PC-9 (cell line): ENCODE measurements at regions not wholly inside any gene's neighbourhood (a gene's known extent, or its start where the extent isn't known, plus 50 kb on each side); places are given as distances from the start of the nearest gene placed in this dataset.

Experiments used
- BruUV-seq: library from RNA; stranded (reverse); fragments of 400-500 nt; replicated peaks from 2 replicates; lab custom pipeline; 2021; lab: Mats Ljungman, UMichigan
- CTCF ChIA-PET: fragments of 300-600 bp; sonication (Branson Sonifier 250); formaldehyde crosslinking; loops from one replicate; lab custom pipeline; 2022; ENCODE audit warnings: antibody characterized with exemption; lab: Charles Lee
- POLR2A ChIA-PET: fragments of 300-600 bp; sonication (Branson Sonifier 250); formaldehyde crosslinking; loops from one replicate; lab custom pipeline; 2022; ENCODE audit warnings: antibody characterized with exemption; ENCODE audit not compliant: unreplicated experiment; lab: Charles Lee
- DNase-seq, 2 experiments: peaks; one replicate each; pipeline versions ENCODE4 v3.0.0 to v3.0.0-alpha.2; 2015 to 2022; ENCODE audit warnings: mixed read lengths in 1 of 2
- H2AFZ ChIP-seq: fragments of 200-600 bp; sonication (generic); 2 replicates; pipeline ENCODE4 v1.8.1; 2017; ENCODE audit warnings: antibody characterized with exemption
- H3F3A ChIP-seq: fragments of 200-600 bp; sonication (generic); 2 replicates; pipeline ENCODE4 v1.8.1; 2017; ENCODE audit warnings: antibody characterized with exemption, mild to moderate bottlenecking, low read depth; ENCODE audit not compliant: insufficient read depth
- H3K27ac ChIP-seq: fragments of 200-600 bp; sonication (generic); 2 replicates; pipeline ENCODE4 v1.6.1; 2016; ENCODE audit warnings: mixed run types
- H3K27me3 ChIP-seq: fragments of 200-600 bp; sonication (generic); 2 replicates; pipeline ENCODE4 v1.6.1; 2016; ENCODE audit warnings: low read depth, mixed run types; ENCODE audit not compliant: insufficient read depth
- H3K36me3 ChIP-seq: fragments of 200-600 bp; sonication (generic); 2 replicates; pipeline ENCODE4 v1.6.1; 2016; ENCODE audit warnings: low read depth, mixed run types
- H3K4me1 ChIP-seq: fragments of 200-600 bp; sonication (generic); replicated peaks from 2 replicates; pipeline ENCODE4 v1.6.1; 2016; ENCODE audit warnings: mixed run types; ENCODE audit not compliant: insufficient read depth
- H3K4me2 ChIP-seq: fragments of 200-600 bp; sonication (generic); 2 replicates; pipeline ENCODE4 v1.6.1; 2017; ENCODE audit warnings: mixed run types
- H3K4me3 ChIP-seq: fragments of 200-600 bp; sonication (generic); 2 replicates; pipeline ENCODE4 v1.6.1; 2016; ENCODE audit warnings: mixed run types
- H3K79me2 ChIP-seq: fragments of 200-600 bp; sonication (generic); 2 replicates; pipeline ENCODE4 v1.6.1; 2017; ENCODE audit warnings: low read depth, mixed run types
- H3K9me2 ChIP-seq: fragments of 200-600 bp; sonication (generic); 2 replicates; pipeline ENCODE4 v1.8.1; 2017; ENCODE audit warnings: mild to moderate bottlenecking; ENCODE audit not compliant: insufficient read depth
- H3K9me3 ChIP-seq: fragments of 200-600 bp; sonication (generic); 2 replicates; pipeline ENCODE4 v1.8.1; 2016; ENCODE audit warnings: low read depth; ENCODE audit not compliant: insufficient read depth
- H4K20me1 ChIP-seq: fragments of 200-600 bp; sonication (generic); 2 replicates; pipeline ENCODE4 v1.8.1; 2017; ENCODE audit not compliant: insufficient read depth
- CTCF ChIP-seq: fragments of 200-600 bp; sonication (generic); conservative IDR thresholded peaks from 2 replicates; pipeline ENCODE4 v1.6.1; 2017; ENCODE audit warnings: mixed run types, antibody characterized with exemption, mild to moderate bottlenecking, moderate library complexity
- EZH2 ChIP-seq: fragments of 200-600 bp; sonication (generic); IDR thresholded peaks from 2 replicates; pipeline ENCODE4 v1.8.0; 2017; ENCODE audit warnings: antibody characterized with exemption, low read depth
- intact Hi-C: fragments of 100-400 bp; cut with micrococcal nuclease; formaldehyde crosslinking; loops from one replicate; pipeline ENCODE4 v1.10.0; 2022; ENCODE audit not compliant: unreplicated experiment

GRCh38 chr6:132199343-132199742 lies 201.9 kb downstream of the MOXD1 start:
- TF ChIP-seq EZH2 (no peak), CTCF (no peak)
- H3K9me2 ChIP-seq, result no peaks in the 10 kb centered on the region
- no peak overlapping the region for H3K4me3 ChIP-seq
- CTCF ChIA-PET, result no interaction called here
- no peaks in the 10 kb centered on the region for H3K36me3 ChIP-seq
- POLR2A ChIA-PET, result no interaction called here
- H3K4me1 ChIP-seq, result no peaks in the 10 kb centered on the region
- H3F3A ChIP-seq, result no peaks in the 10 kb centered on the region
- intact Hi-C loops, result no loop called here
- 0 out of 2 replicates have a peak, but pooled peaks cover 9% of the 10 kb centered on the region for H3K9me3 ChIP-seq
- no TSS peak for BruUV-seq
- peak overlapping the region; percentile 30; the same call in 1 of the 2 replicates for H2AFZ ChIP-seq
- no peak overlapping the region for H3K4me2 ChIP-seq
- no peaks in the 10 kb centered on the region for H3K27me3 ChIP-seq
- H4K20me1 ChIP-seq, result no peaks in the 10 kb centered on the region
- no peak overlapping the region for H3K27ac ChIP-seq
- H3K79me2 ChIP-seq, result no peaks in the 10 kb centered on the region
- no peak for DNase-seq

- DNase-seq, result no peak
- Histone ChIP-seq H2AFZ (0 out of 2 replicates have a peak overlapping the region, but pooled peaks have one; percentile 30), H3K36me3 (no peaks in the 10 kb centered on the region), H3K27me3 (no peaks in the 10 kb centered on the region), H3K27ac (no peak overlapping the region), H3K4me3 (no peak overlapping the region), H3K4me1 (no peaks in the 10 kb centered on the region), H3K79me2 (no peaks in the 10 kb centered on the region), H4K20me1 (no peaks in the 10 kb centered on the region), H3K9me2 (no peaks in the 10 kb centered on the region), H3F3A (no peaks in the 10 kb centered on the region), H3K9me3 (0 out of 2 replicates have a peak, but pooled peaks cover 9% of the 10 kb centered on the region), H3K4me2 (no peak overlapping the region)
- no TSS peak for BruUV-seq
- TF ChIP-seq EZH2 (no peak), CTCF (no peak)
- intact Hi-C loops, result no loop called here
- POLR2A ChIA-PET, result no interaction called here
- CTCF ChIA-PET, result no interaction called here
Observed at GRCh38 chr6:132198896-132199295, 202.4 kb downstream of the MOXD1 start.

GRCh38 chr6:132198040-132198439 lies 203.2 kb downstream of the MOXD1 start:
- no peak overlapping the region for H2AFZ ChIP-seq
- intact Hi-C loops, result no loop called here

More at GRCh38 chr6:132198040-132198439, 203.2 kb downstream of the MOXD1 start:
- Histone ChIP-seq H3K79me2 (no peaks in the 10 kb centered on the region), H3K9me3 (0 out of 2 replicates have a peak, but pooled peaks cover 9% of the 10 kb centered on the region), H4K20me1 (no peaks in the 10 kb centered on the region), H3K9me2 (no peaks in the 10 kb centered on the region), H3K27ac (no peak overlapping the region), H3K4me2 (no peak overlapping the region), H3K27me3 (no peaks in the 10 kb centered on the region), H3K4me3 (no peak overlapping the region), H3F3A (no peaks in the 10 kb centered on the region), H3K4me1 (no peaks in the 10 kb centered on the region), H3K36me3 (no peaks in the 10 kb centered on the region)
- ChIA-PET POLR2A (no interaction called here), CTCF (no interaction called here)
- DNase-seq, result no peak
- no TSS peak for BruUV-seq
- no peak for TF ChIP-seq EZH2
- no peak for TF ChIP-seq CTCF
